ENCODE measurements at regions not wholly inside any gene's neighbourhood (a gene's known extent, or its start where the extent isn't known, plus 50 kb on each side); places are given as distances from the start of the nearest gene placed in this dataset.

DNA sequence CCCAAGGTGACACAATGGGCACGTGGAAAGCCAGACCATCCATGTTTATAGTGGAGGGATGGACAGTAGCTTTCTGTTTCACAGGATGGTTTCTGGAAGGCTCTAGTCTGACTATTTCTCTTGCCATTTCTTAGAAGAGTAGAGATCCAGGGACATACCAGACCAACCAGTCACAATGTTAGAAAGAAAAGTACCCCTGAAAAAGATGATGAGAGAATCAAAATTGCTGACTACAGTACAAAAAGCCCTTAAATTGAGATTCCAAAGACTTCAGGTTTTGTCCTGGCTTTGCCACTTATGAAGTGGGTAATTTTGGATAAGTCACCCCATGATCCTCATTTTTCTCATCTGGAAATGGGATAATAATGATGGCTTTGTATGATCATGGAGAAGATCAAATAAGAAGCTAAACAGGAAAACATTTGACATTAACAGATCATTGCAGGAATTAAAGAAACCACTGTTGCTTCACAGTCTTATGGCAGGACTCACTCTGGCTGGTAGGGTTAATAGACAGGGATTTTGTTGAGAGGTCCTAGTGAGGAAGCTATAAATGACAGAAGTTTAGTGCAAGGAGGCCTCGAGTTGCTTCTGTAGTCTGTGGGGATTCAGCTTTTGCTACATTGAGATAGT lies 386.0 kb downstream of the IRS1 start:
- Mint-ChIP-seq H3K4me3 (no peak overlapping the region), H3K4me1 (ENCODE audit: low read depth) (no peaks in the 10 kb centered on the region), H3K9me3 (no peaks in the 10 kb centered on the region), H3K27ac (no peak overlapping the region), H3K27me3 (ENCODE audit: low read depth) (peaks cover 10% of the 10 kb centered on the region), H3K36me3 (ENCODE audit: low read depth) (no peaks in the 10 kb centered on the region)
- no peak for DNase-seq (ENCODE audit: low spot score)

GRCh38 chr2:226411727-226412360 lies 387.8 kb downstream of the IRS1 start:
- H3K4me1 Mint-ChIP-seq (ENCODE audit: low read depth): no peaks in the 10 kb centered on the region
- DNase-seq (ENCODE audit: low spot score): no peak
- H3K9me3 Mint-ChIP-seq: no peaks in the 10 kb centered on the region
- H3K27me3 Mint-ChIP-seq (ENCODE audit: low read depth): peaks cover 8% of the 10 kb centered on the region
- no peak overlapping the region for H3K4me3 Mint-ChIP-seq
- H3K27ac Mint-ChIP-seq: no peak overlapping the region
- H3K36me3 Mint-ChIP-seq (ENCODE audit: low read depth): no peaks in the 10 kb centered on the region

GRCh38 chr2:226411205-226411604 lies 388.4 kb downstream of the IRS1 start:
- Mint-ChIP-seq H3K27ac (no peak overlapping the region), H3K4me1 (ENCODE audit: low read depth) (no peaks in the 10 kb centered on the region), H3K27me3 (ENCODE audit: low read depth) (peaks cover 5% of the 10 kb centered on the region), H3K36me3 (ENCODE audit: low read depth) (no peaks in the 10 kb centered on the region), H3K9me3 (no peaks in the 10 kb centered on the region), H3K4me3 (no peak overlapping the region)
- DNase-seq (ENCODE audit: low spot score): no peak

DNA sequence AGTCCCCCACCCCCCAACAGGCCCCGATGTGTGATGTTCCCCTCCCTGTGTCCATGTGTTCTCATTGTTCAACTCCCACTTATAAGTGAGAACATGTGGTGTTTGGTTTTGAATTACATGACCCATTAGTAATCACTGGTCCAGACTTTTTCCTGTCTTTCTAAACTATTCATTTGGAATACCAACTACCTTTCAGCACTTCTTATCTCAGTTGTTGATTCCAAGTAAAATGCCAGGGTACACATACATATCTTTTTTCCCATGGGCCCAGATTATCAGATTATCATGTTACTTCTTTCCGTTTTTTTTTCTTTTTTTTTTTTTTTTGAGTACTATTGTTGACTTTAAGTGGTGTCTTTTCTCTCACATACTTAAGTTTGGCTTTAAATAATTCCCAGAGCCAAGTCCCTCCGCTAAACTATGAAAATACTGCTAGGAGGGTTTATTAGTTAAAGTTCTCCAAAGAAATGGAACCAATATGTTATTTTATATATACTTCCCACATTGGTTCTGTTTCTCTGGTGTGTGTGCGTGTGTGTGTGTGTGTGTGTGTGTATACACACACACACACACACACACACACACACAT lies 389.3 kb downstream of the IRS1 start:
- Mint-ChIP-seq H3K4me1 (ENCODE audit: low read depth) (no peaks in the 10 kb centered on the region), H3K27me3 (ENCODE audit: low read depth) (peaks cover 3% of the 10 kb centered on the region), H3K9me3 (no peaks in the 10 kb centered on the region), H3K4me3 (no peak overlapping the region), H3K36me3 (ENCODE audit: low read depth) (no peaks in the 10 kb centered on the region), H3K27ac (no peak overlapping the region)
- no peak for DNase-seq (ENCODE audit: low spot score)

DNA sequence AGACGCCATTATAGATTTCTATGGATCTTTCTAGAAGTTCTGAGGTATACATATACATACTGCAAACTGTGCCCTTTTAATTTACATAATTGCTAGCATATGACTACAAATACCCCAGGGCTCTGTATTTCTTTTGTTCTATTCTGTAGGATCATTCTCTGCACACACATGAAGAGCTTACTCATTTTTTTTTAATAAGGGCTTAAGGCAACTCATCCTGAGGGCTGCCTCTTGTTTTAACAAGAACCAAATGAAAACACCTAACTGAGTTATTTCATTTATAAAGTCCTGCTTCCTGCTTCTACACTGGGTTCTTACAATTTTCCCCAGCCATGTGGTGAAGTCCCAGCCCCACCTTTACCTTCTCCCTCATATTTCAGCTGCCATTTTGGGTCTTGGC lies 390.5 kb downstream of the IRS1 start:
- Mint-ChIP-seq H3K4me1 (ENCODE audit: low read depth) (no peaks in the 10 kb centered on the region), H3K4me3 (no peak overlapping the region), H3K27me3 (ENCODE audit: low read depth) (peaks cover 2% of the 10 kb centered on the region), H3K36me3 (ENCODE audit: low read depth) (no peaks in the 10 kb centered on the region), H3K9me3 (no peaks in the 10 kb centered on the region), H3K27ac (no peak overlapping the region)
- no peak for DNase-seq (ENCODE audit: low spot score)

- Mint-ChIP-seq H3K4me3 (no peak overlapping the region), H3K36me3 (ENCODE audit: low read depth) (no peaks in the 10 kb centered on the region), H3K9me3 (no peaks in the 10 kb centered on the region)
Observed at GRCh38 chr2:226408141-226408540, 391.5 kb downstream of the IRS1 start.

DNA sequence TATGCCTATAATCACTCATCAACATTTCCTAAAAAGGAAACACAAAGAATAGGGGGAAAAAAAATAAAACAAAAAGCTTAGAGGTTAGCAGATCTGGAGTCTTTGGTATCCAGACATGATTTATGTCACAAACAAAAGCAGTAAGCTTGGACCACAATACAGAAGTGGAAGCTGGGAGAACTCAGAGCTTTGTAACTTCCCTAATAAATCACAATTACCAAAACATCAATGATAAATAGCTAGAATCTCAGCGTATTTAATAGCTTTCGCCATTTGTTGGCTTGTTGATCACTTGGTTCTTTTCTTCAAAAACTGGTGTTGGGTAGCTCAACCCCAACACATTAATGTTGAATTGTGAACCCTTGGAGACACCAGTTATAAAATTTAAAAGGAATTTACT lies 392.5 kb downstream of the IRS1 start:
- Mint-ChIP-seq H3K4me3 (no peak overlapping the region), H3K36me3 (ENCODE audit: low read depth) (no peaks in the 10 kb centered on the region), H3K4me1 (ENCODE audit: low read depth) (no peaks in the 10 kb centered on the region), H3K27me3 (ENCODE audit: low read depth) (peaks cover 2% of the 10 kb centered on the region), H3K27ac (no peak overlapping the region), H3K9me3 (no peaks in the 10 kb centered on the region)
- no peak for DNase-seq (ENCODE audit: low spot score)

More at GRCh38 chr2:226408141-226408540, 391.5 kb downstream of the IRS1 start:
- Mint-ChIP-seq H3K27ac (no peak overlapping the region), H3K4me1 (ENCODE audit: low read depth) (no peaks in the 10 kb centered on the region), H3K27me3 (ENCODE audit: low read depth) (peaks cover 2% of the 10 kb centered on the region)
- DNase-seq (ENCODE audit: low spot score): no peak

DNA sequence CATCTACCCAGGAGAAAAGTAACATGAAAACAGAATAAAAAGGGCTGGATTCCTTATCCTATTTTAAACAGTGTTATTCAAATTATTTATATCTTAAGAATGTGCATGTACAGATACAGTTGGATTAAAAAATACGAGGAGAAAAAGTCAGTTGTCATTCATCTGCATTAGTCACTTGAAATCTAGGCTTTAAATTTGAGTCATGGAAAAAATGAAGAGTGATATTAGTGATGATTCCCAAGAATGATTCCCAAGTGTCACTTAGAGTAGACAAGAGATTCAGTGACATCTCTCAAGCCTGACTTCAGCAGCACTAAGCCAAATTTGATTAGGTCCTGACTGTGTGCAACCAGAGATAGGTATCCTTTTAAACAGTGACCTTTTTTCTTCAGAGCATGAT lies 394.2 kb downstream of the IRS1 start:
- Mint-ChIP-seq H3K4me3 (no peak overlapping the region), H3K27me3 (ENCODE audit: low read depth) (peaks cover 3% of the 10 kb centered on the region), H3K4me1 (ENCODE audit: low read depth) (no peaks in the 10 kb centered on the region), H3K27ac (no peak overlapping the region), H3K9me3 (no peaks in the 10 kb centered on the region), H3K36me3 (ENCODE audit: low read depth) (no peaks in the 10 kb centered on the region)
- DNase-seq (ENCODE audit: low spot score): no peak

DNA sequence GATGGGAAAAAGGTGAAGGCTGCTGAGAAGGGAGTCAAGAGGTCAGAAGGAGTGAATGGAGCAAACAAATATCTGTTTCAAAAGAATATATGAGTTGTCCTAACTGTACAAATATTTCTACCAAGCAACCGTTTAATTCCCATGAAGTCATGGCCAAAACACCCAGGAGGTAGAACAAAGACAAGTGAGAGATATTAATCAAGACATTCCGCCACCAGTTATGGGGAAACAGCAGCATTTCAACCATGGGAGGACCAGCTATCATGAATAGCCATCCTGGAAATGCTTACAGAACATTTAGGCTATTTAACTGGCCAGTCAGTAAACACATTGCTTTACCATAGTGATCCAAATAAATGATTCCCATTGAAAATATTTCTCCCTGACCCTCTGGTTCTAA lies 396.3 kb downstream of the IRS1 start:
- Mint-ChIP-seq H3K9me3 (no peaks in the 10 kb centered on the region), H3K27ac (no peak overlapping the region), H3K27me3 (ENCODE audit: low read depth) (peaks cover 5% of the 10 kb centered on the region), H3K36me3 (ENCODE audit: low read depth) (no peaks in the 10 kb centered on the region), H3K4me3 (no peak overlapping the region), H3K4me1 (ENCODE audit: low read depth) (no peaks in the 10 kb centered on the region)
- no peak for DNase-seq (ENCODE audit: low spot score)

DNA sequence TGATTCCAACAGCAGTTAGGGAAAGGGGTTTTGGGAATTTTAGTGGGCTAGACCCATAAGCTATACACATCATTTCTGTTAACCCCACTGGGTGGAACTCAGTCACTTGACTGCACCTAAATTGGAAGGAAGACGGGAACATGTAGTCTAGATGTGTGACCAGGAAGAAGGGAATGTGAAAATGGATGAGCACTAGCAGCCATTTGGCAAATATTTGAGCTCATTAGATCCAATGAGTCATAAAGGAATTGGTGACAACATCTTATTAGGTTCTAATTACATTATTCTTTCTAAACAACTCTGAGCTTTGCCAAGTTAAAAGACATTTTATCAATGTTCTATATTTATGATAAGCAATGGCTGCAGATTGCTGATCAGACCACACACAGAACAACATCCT lies 400.6 kb downstream of the IRS1 start:
- Mint-ChIP-seq H3K36me3 (ENCODE audit: low read depth) (no peaks in the 10 kb centered on the region), H3K9me3 (no peaks in the 10 kb centered on the region), H3K4me3 (no peak overlapping the region), H3K4me1 (ENCODE audit: low read depth) (no peaks in the 10 kb centered on the region), H3K27me3 (ENCODE audit: low read depth) (peaks cover 3% of the 10 kb centered on the region), H3K27ac (no peak overlapping the region)
- no peak for DNase-seq (ENCODE audit: low spot score)

GRCh38 chr2:226398580-226398979 lies 401.0 kb downstream of the IRS1 start:
- no peaks in the 10 kb centered on the region for H3K9me3 Mint-ChIP-seq
- no peak overlapping the region for H3K27ac Mint-ChIP-seq
- no peak for DNase-seq (ENCODE audit: low spot score)
- H3K4me1 Mint-ChIP-seq (ENCODE audit: low read depth): no peaks in the 10 kb centered on the region
- H3K36me3 Mint-ChIP-seq (ENCODE audit: low read depth): no peaks in the 10 kb centered on the region
- no peak overlapping the region for H3K4me3 Mint-ChIP-seq
- peaks cover 3% of the 10 kb centered on the region for H3K27me3 Mint-ChIP-seq (ENCODE audit: low read depth)

DNA sequence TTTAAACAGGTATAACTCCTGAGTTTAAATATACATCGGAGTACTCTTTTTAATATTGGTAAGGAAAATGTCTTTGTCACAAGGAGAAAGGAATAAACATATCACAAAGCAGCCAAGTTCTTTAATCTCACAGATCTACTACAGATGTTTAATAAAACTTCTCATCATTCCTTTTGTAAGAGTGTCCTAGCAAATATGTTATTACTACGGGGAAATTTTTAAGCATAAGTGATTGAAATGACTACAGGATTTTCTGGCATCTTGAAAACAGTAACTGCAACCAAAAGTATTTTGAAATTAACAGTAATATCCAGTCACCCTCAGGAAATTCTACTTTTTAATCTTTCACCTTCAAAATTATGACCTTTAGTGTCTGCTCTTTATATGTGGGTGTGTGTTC lies 403.1 kb downstream of the IRS1 start:
- Mint-ChIP-seq H3K36me3 (ENCODE audit: low read depth) (no peaks in the 10 kb centered on the region), H3K4me3 (no peak overlapping the region), H3K27me3 (ENCODE audit: low read depth) (peaks cover 3% of the 10 kb centered on the region), H3K4me1 (ENCODE audit: low read depth) (no peaks in the 10 kb centered on the region), H3K27ac (no peak overlapping the region), H3K9me3 (no peaks in the 10 kb centered on the region)
- no peak for DNase-seq (ENCODE audit: low spot score)

- Mint-ChIP-seq H3K36me3 (ENCODE audit: low read depth) (no peaks in the 10 kb centered on the region), H3K9me3 (no peaks in the 10 kb centered on the region), H3K4me3 (no peak overlapping the region), H3K27me3 (ENCODE audit: low read depth) (peaks cover 2% of the 10 kb centered on the region), H3K27ac (no peak overlapping the region), H3K4me1 (ENCODE audit: low read depth) (no peaks in the 10 kb centered on the region)
- DNase-seq (ENCODE audit: low spot score): no peak
Observed at GRCh38 chr2:226387499-226387942, 412.1 kb downstream of the IRS1 start.

DNA sequence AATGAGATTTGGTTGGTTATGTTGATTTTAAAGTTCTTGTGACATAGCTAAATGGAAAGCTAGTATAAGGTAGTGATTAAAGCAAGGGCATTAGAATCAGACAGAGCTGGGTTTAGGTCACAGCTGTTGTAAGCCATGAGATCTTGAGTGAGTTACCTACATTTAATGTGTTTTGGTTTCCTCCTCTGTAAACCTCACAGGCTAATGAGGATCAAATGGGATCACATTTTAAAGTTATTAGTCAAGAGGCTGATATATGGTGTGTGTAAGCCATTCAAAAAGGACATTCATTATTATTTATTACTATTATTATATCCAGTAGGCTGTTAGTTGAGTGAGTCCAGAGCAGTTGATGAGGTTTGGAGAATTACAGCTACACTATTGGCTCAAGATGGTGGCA lies 416.2 kb downstream of the IRS1 start:
- H3K4me1 Mint-ChIP-seq (ENCODE audit: low read depth): no peaks in the 10 kb centered on the region
- no peak for DNase-seq (ENCODE audit: low spot score)
- H3K9me3 Mint-ChIP-seq: no peaks in the 10 kb centered on the region
- H3K36me3 Mint-ChIP-seq (ENCODE audit: low read depth): no peaks in the 10 kb centered on the region
- H3K27me3 Mint-ChIP-seq (ENCODE audit: low read depth): peaks cover 2% of the 10 kb centered on the region
- no peak overlapping the region for H3K4me3 Mint-ChIP-seq
- H3K27ac Mint-ChIP-seq: no peak overlapping the region

All from T-helper 2 cell treated with Interferon-gamma antibody and Interleukin-4, amounts not matched to agents 5 μg/mL and 100 μg/mL, for 36 hours (primary cell).